Right cardiac atrium (tissue), 5 donors: ENCODE measurements at regions not wholly inside any gene's neighbourhood (a gene's known extent, or its start where the extent isn't known, plus 50 kb on each side); places are given as distances from the start of the nearest gene placed in this dataset.

ENCODE experiments used
- ATAC-seq, 2 donors: fragments of 200-7000 bp; cut with Tn5 transposase; one replicate each; pipeline versions ENCODE4 v1.8.0 to v1.9.1; 2020; ENCODE audit warnings: moderate library complexity in 2 of 2, mild to moderate bottlenecking in 1 of 2
- DNase-seq, 3 donors: peaks; one replicate each; pipeline ENCODE4 v3.0.0-alpha.2; 2020
- H3K27ac ChIP-seq: one replicate; pipeline ENCODE4 v1.5.1; 2013; ENCODE audit warnings: mild to moderate bottlenecking, low read length, control low read depth, moderate library complexity
- H3K27me3 ChIP-seq: one replicate; pipeline ENCODE4 v1.6.1; 2013; ENCODE audit not compliant: control insufficient read depth, insufficient read depth
- H3K4me1 ChIP-seq: one replicate; pipeline ENCODE4 v1.6.1; 2013; ENCODE audit warnings: low read length; ENCODE audit not compliant: control insufficient read depth, insufficient read depth
- H3K4me3 ChIP-seq: one replicate; pipeline ENCODE4 v1.5.1; 2013; ENCODE audit warnings: low read length, control low read depth
- H3K9me3 ChIP-seq: one replicate; pipeline ENCODE4 v1.6.1; 2013; ENCODE audit warnings: low read length; ENCODE audit not compliant: control insufficient read depth
- WGBS: extraction: QIAGEN DNeasy Blood & Tissue Kit; methylation state at CpG from one replicate; pipeline ENCODE4 v1.1.7; 2013; 5-methylcytosine and 5-hydroxymethylcytosine counted together
- intact Hi-C, 4 donors: fragments of 100-400 bp; cut with DNase I; formaldehyde crosslinking; loops; one replicate each; pipeline versions ENCODE4 v1.11.0 to v1.14.0; 2022 to 2023
- donor health status: healthy with polysubstance abuse.
- donor health status: DM: no; HTN: yes; CAD: no.
- donor health status: DM: no; HTN: no; CAD: no.
- donor health status: DM: no; HTN: yes; CAD: no; lungs with severe emphysema.
- donor health status: DM: yes; HTN: yes; CAD: no.

- Histone ChIP-seq H3K4me3 (no peak overlapping the region), H3K27ac (no peak overlapping the region), H3K27me3 (no peaks in the 10 kb centered on the region), H3K9me3 (peaks cover 2% of the 10 kb centered on the region), H3K4me1 (no peaks in the 10 kb centered on the region)
- intact Hi-C loops = no loop called here
- ATAC-seq (no peak), DNase-seq (no peak)
These were observed 52.4 kb upstream of the GNAI1 start for GRCh38 chr7:80082213-80082612.

GRCh38 chr7:80078886-80079285, 55.7 kb upstream of the GNAI1 start:
- Histone ChIP-seq H3K4me3 (no peak overlapping the region), H3K4me1 (no peaks in the 10 kb centered on the region), H3K27ac (no peak overlapping the region), H3K27me3 (no peaks in the 10 kb centered on the region), H3K9me3 (no peaks in the 10 kb centered on the region)
- 78% methylated on average over 3 of the region's 3 CpGs for WGBS
- ATAC-seq = no peak
- intact Hi-C loops = no loop called here
- no peak for DNase-seq

GRCh38 chr7:80078159-80078731, 56.4 kb upstream of the GNAI1 start:
- Histone ChIP-seq H3K27me3 (no peaks in the 10 kb centered on the region), H3K27ac (no peak overlapping the region), H3K4me1 (no peaks in the 10 kb centered on the region), H3K4me3 (peak overlapping the region; percentile 45), H3K9me3 (no peaks in the 10 kb centered on the region)
- intact Hi-C loops = no loop called here
- no peak for DNase-seq
- no peak for ATAC-seq
- WGBS = 17% methylated on average over 5 of the region's 5 CpGs

- DNase-seq = no peak
- intact Hi-C loops = no loop called here
- H3K4me3 ChIP-seq = no peak overlapping the region
- H3K4me1 ChIP-seq = no peaks in the 10 kb centered on the region
- no peaks in the 10 kb centered on the region for H3K9me3 ChIP-seq
- H3K27ac ChIP-seq = no peak overlapping the region
- ATAC-seq = no peak
- H3K27me3 ChIP-seq = no peaks in the 10 kb centered on the region
- 78% methylated on average over 2 of the region's 2 CpGs for WGBS
These were observed 64.2 kb upstream of the GNAI1 start for GRCh38 chr7:80070391-80070790.

GRCh38 chr7:80066639-80067038, 68.0 kb upstream of the GNAI1 start:
- no peaks in the 10 kb centered on the region for H3K4me1 ChIP-seq
- 88% methylated on average over 1 of the region's 1 CpG for WGBS
- DNase-seq = no peak
- intact Hi-C loops = loop anchor here in 1 of 4 donors (10.0 kb wide), 1 partner anchor 318 kb away; no protein-coding TSS in a partner anchor
- no peak overlapping the region for H3K27ac ChIP-seq
- ATAC-seq = no peak
- no peak overlapping the region for H3K4me3 ChIP-seq
- H3K27me3 ChIP-seq = no peaks in the 10 kb centered on the region
- H3K9me3 ChIP-seq = no peaks in the 10 kb centered on the region

- ATAC-seq (no peak), DNase-seq (no peak)
- no peak overlapping the region for H3K4me3 ChIP-seq
- H3K27ac ChIP-seq = no peak overlapping the region
- intact Hi-C loops = loop anchor here in 2 of 4 donors (5.0 to 10.0 kb wide), 2 partner anchors 321 to 328 kb away; no protein-coding TSS in a partner anchor
- H3K4me1 ChIP-seq = no peaks in the 10 kb centered on the region
- WGBS = 40% methylated on average over 4 of the region's 4 CpGs
- no peaks in the 10 kb centered on the region for H3K27me3 ChIP-seq
- H3K9me3 ChIP-seq = no peaks in the 10 kb centered on the region
These were observed 70.8 kb upstream of the GNAI1 start for GRCh38 chr7:80063834-80064233.

- H3K27ac ChIP-seq = no peak overlapping the region
- intact Hi-C loops = loop anchor here in 2 of 4 donors (5.0 to 10.0 kb wide), 2 partner anchors 324 to 332 kb away; no protein-coding TSS in a partner anchor
- no peak for DNase-seq
- no peaks in the 10 kb centered on the region for H3K27me3 ChIP-seq
- H3K4me1 ChIP-seq = no peaks in the 10 kb centered on the region
- no peak overlapping the region for H3K4me3 ChIP-seq
- 83% methylated on average over 1 of the region's 1 CpG for WGBS
- H3K9me3 ChIP-seq = no peaks in the 10 kb centered on the region
- no peak for ATAC-seq
These were observed 74.3 kb upstream of the GNAI1 start for GRCh38 chr7:80060218-80060806.

GRCh38 chr7:80057488-80057887, 77.1 kb upstream of the GNAI1 start:
- intact Hi-C loops = no loop called here
- Histone ChIP-seq H3K27me3 (no peaks in the 10 kb centered on the region), H3K9me3 (no peaks in the 10 kb centered on the region), H3K4me3 (no peak overlapping the region), H3K4me1 (no peaks in the 10 kb centered on the region), H3K27ac (no peak overlapping the region)
- DNase-seq (no peak), ATAC-seq (no peak)
- 93% methylated on average over 3 of the region's 3 CpGs for WGBS

- no peaks in the 10 kb centered on the region for H3K4me1 ChIP-seq
- intact Hi-C loops = no loop called here
- H3K27ac ChIP-seq = no peak overlapping the region
- H3K27me3 ChIP-seq = no peaks in the 10 kb centered on the region
- 67% methylated on average over 2 of the region's 2 CpGs for WGBS
- ATAC-seq (no peak), DNase-seq (no peak)
- H3K4me3 ChIP-seq = no peak overlapping the region
- H3K9me3 ChIP-seq = no peaks in the 10 kb centered on the region
These were observed 80.3 kb upstream of the GNAI1 start for GRCh38 chr7:80054356-80054755.

- ATAC-seq = no peak
- H3K9me3 ChIP-seq = no peaks in the 10 kb centered on the region
- no peak overlapping the region for H3K4me3 ChIP-seq
- intact Hi-C loops = no loop called here
- DNase-seq = no peak
- WGBS = 90% methylated on average over 2 of the region's 2 CpGs
- H3K27me3 ChIP-seq = no peaks in the 10 kb centered on the region
- H3K27ac ChIP-seq = no peak overlapping the region
- H3K4me1 ChIP-seq = no peaks in the 10 kb centered on the region
These were observed 81.5 kb upstream of the GNAI1 start for GRCh38 chr7:80053124-80053523.

- Histone ChIP-seq H3K9me3 (no peaks in the 10 kb centered on the region), H3K4me1 (no peaks in the 10 kb centered on the region), H3K27me3 (no peaks in the 10 kb centered on the region), H3K4me3 (no peak overlapping the region), H3K27ac (no peak overlapping the region)
- intact Hi-C loops = no loop called here
- ATAC-seq = no peak
- WGBS = 48% methylated on average over 1 of the region's 1 CpG
- DNase-seq = no peak
These were observed 86.7 kb upstream of the GNAI1 start for GRCh38 chr7:80047856-80048459.
